Stimulated activated CD4-positive, alpha-beta T cell treated with anti-CD3 and anti-CD28 coated beads, Interleukin-15, amount 100 ng/mL, for 48 hours (primary cell): ENCODE measurements at regions not wholly inside any gene's neighbourhood (a gene's known extent, or its start where the extent isn't known, plus 50 kb on each side); places are given as distances from the start of the nearest gene placed in this dataset.
A peak's percentile ranks its signal among the peaks of the same experiment; 100 is the strongest.
"Not testable (repeated sequence)": the region's sequence is repeated elsewhere in the genome, so short reads cannot be mapped to it uniquely, and the experiment has no call there.

Experiments used
- DNase-seq, 2 donors: peaks; one replicate each; pipeline ENCODE4 v3.0.0-alpha.2; 2020; ENCODE audit warnings: low read depth in 2 of 2

- DNase-seq, result no peak
Measured at GRCh38 chr3:75320369-75320768, 343.8 kb upstream of the FRG2C start.

- no peak for DNase-seq
Measured at GRCh38 chr3:75321060-75321459, 343.1 kb upstream of the FRG2C start.

- DNase-seq, result not testable (repeated sequence)
Measured at GRCh38 chr3:75323936-75324335, 340.2 kb upstream of the FRG2C start.

GRCh38 chr3:75325716-75326115 is 338.4 kb upstream of the FRG2C start:
- DNase-seq, result no peak

DNA sequence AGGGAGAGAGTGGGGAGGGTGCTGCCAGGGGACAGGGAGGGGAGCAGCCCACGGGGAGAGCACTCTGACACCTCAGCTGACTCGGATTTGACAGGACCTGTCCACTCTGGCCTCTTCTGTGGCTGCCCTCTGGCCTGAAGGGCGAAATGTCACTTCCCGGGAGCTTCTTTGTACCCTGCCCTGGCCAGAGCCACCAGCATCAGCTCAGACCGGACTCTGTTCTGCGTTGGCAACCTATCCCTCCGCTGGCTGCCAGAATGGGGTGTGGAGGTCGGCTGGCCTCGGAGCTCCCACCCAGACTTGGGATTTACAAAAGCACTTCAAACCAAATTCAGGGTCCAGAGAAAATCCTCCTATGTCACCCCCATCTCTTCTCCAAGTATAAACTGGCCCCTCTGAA is 336.7 kb upstream of the FRG2C start:
- no peak for DNase-seq

GRCh38 chr3:75329476-75330097 is 334.5 kb upstream of the FRG2C start:
- DNase-seq, result no peak

DNA sequence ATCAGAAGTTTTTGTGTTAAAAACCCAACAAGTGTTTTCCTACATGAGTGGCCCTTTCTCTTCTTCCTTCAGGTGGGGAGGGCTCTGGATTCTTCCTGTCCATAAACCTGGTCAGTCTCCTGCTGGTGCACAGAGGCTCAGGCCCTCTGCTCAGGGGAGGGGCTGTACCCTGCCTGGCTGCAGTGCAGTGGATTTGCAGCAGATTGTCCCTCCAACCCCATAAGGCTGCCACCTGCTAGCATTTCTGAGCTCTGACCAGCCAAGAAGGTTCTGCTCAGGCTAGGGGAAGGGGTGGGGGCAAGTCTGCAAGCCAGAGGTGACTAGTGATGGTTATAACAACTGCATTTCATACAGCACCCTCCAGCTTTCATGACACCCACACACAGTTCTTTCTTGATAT is 333.7 kb upstream of the FRG2C start:
- not testable (repeated sequence) for DNase-seq

DNA sequence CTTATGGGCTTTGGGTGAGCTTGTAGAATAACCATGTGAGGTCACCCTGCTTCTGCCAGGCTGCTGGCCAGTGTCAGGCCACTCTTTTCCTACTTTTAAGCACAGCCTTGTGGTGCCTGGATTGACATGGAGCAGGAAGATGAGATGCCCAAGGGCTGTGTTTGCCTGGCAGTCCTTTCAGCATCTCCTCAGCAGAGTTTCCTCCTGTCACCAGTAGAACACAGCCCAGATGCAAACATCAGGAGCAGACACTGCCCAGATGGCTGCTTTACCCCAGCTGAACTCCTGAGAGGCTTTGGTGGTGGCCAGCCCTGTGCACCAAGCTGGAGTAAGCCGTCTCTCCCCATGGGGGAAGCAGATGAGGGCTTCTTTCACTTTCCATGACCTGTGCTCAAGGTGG is 332.0 kb upstream of the FRG2C start:
- not testable (repeated sequence) for DNase-seq

DNA sequence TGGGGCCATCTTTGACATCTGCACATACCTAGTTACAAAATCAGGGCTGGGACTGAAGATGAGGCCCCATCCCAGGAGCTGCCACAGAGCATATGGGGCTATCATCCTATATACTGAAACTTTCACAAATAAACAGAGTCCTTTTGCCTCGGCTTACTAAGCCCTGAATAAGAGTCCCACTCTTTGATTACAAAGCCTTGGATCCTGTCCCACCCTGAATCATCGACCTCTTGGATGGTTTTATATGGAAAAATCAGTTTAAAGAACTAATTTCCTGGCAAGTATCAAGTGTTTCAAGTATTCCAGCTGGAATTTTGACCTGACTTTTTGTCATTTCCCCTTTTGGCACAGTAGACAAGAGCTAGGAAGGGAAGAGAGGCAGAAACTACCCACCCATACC is 331.3 kb upstream of the FRG2C start:
- DNase-seq, result no peak

GRCh38 chr3:75334299-75334698 is 329.8 kb upstream of the FRG2C start:
- no peak for DNase-seq

DNA sequence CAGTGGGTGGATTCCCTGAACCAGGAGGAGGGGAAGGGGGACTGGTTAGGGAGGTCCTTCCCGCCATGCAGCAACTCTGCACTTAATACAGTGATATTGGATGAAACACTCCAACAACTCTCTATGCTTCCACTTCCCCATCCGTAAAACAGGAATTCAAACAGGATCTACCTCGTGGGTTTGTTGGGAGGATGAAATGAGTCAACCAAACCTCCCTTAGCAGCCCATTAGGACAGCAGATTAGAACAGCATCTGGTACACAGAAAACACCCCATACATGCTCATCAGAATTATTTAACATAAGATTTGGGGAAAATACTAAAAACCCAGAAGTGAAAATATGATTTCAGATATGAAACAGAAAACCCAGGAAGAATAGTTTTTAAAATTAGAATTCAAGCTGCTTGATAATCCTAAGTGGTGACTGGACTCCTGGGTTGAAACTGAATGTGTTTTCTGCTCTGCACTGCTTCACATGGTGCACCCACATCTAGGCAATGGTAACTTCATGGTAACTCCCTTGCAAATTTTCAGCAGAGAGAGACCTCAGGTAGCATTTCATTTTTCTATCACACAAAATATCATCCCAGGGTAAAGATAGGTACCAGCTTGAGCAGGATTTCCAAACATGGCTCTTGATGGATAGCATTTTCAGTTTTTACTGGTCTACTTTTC is 326.8 kb upstream of the FRG2C start:
- DNase-seq, result no peak

- no peak for DNase-seq
Measured at GRCh38 chr3:75338342-75338741, 325.8 kb upstream of the FRG2C start.

DNA sequence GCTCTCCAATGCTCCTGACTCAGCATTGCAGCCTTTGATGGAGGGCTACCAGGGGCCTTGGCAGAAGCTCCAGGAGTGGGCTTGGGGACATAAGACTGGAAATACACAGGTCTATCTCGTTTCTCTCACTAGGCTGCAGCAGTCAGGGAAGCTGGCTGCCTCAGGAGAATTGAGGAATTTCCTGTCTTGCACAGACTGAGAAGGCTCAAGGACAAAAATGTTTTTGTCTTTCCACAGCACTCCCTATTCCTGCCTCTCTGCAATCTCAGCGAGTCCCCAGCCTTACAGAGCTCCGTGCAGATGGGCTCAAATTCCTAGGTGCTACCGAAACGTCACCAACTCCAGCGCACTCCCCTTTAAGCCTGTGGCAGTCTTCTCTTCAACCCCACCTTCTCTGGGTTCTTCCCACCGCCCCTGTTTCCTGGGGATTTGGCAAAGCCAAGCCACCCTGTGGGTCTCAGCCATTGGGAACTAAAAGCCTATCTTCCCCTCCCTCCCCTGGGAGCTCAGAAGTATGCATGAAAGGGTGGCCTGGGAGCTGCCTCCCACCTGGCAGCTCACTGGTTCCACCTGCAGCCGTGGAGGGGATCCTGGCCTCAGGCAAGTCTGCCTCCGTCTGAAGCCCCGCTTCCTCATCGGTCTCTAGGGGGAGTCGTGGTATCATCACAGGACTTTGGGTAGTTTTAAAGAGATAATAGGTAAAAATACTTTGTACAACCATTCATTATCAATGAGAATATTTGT is 322.6 kb upstream of the FRG2C start:
- no peak for DNase-seq

DNA sequence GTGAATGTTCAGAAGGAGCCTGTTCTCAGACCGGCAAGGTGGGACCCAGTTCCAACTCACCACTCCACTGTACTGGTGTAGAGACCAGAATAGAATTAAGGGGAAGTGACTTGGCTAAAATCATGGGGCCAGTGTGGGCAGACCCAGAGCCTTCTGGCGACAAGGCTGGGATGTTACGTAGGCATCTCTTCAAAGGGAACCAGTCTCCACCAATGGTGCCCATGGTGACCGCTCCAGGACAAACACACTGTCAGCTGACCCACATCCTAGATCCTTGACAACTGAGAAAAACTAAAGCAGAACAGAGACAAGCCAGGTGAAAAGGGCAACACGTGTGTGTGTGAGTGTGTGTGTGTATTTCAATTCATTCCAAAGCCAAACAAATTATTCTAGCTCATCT is 321.7 kb upstream of the FRG2C start:
- DNase-seq, result no peak

DNA sequence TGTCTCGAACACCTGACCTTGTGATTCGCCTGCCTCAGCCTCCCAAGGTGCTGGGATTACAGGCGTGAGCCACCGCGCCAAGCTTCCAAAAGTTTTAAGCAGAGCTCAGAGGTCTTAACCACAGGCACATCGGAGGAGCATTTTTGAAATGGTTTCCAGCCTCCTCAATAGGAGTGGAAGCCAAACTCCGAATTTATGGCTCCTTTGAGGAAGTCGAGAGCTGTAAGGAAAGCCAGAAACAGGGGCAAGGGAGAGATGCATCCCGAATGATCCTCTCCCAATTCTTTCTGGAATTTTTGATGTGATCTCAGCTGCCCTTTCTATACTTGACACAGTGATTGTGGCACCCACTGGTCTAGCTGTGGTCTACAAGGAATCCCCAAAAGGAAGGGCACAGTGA is 313.6 kb upstream of the FRG2C start:
- DNase-seq, result not testable (repeated sequence)

- DNase-seq, result peak; percentile 39 to 43
Measured at GRCh38 chr3:75362086-75362784, 301.9 kb upstream of the FRG2C start.

DNA sequence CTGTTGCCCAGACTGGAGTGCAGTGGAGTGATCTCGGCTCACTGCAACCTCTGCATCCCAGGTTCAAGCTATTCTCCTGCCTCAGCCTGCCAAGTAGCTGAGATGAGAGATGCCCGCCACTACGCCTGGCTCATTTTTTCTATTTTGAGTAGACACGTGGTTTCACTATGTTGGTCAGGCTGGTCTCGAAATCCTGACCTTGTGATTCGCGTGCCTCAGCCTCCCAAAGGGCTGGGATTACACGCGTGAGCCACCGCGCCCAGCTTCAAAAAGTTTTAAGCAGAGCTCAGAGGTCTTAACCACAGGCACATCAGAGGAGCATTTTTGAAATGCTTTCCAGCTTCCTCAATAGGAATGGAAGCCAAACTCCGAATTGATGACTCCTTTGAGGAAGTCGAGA is 291.2 kb upstream of the FRG2C start:
- not testable (repeated sequence) for DNase-seq

DNA sequence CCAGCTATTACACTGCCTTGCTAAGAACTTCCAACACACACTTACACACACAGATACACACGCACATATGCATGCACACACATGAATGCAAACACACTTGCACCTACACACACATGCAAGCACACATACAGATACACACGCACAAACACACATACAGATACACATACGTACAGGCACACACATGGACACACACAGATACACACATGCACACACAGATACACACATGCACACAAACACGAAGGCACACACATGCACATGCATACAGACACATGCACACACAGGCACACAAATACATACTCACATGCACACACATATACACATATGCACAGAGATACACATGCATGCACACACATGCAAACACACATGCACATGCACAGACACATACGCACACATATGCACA is 284.3 kb upstream of the FRG2C start:
- not testable (repeated sequence) for DNase-seq

DNA sequence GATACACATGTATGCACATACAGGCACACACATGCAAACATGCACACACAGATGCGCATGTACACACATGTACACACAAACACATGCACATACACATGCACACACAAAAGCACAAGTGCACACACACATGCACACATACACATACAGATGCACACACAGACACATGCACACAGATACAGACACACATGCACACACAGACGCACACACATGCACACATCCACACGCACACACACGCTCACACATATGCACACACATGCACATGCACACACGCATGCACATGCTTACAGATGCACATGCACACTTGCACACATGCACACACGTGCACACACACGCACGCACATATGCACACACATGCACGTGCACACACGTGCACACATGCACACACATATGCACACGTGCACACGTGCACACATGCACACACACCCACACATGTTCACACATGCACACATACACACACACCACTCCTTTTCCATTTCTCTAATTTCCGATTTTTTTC is 283.8 kb upstream of the FRG2C start:
- no peak for DNase-seq

DNA sequence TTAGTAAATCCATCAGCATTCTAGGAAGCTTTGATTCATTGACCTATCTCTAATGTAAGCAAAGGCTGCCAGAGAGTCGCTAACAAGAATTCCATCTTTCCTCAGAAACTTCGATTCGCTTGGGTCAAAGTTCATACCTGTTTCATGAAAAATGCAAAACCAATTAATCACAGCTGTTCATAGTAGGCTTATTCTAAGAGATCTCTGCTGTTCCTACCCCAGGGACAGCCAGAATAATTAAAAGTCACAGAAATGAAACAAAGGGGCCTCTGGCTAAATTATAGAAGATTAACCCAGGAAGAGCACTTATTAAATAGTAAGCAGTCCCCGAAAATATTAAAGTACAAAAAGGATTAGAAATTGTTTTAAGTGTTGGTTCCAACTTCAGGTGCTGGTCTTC is 280.1 kb upstream of the FRG2C start:
- DNase-seq, result not testable (repeated sequence)

DNA sequence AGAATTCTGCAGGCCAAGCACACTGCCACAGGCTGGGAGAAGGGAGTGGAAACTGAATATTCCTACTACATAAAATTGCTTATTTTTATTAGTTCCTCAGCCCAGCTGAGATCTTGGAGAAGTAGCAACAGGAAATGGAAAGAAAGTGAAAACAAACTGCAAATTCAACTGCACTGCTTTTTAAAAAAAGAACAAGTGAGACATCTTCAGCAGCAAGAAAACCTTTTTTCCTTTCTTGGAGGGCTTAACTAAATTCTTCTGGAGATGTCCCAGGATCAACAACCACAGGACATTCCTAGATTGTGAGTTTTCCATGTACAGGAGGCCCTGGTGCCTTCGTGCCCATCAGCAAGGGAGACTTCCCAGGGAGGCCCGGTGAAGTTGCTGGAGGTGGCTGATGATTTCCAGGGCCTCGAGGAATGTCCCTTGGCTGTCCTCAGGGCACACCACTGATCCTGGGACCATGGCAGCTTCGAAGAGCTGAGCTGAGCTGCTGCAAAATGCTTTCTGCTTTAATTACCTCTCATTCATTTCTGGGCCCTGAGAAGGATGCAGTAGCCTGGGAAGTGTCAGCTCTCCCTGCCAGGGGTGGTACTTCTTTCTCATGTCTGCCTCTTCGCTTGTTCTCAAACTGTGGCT is 275.5 kb upstream of the FRG2C start:
- not testable (repeated sequence) for DNase-seq

- DNase-seq, result not testable (repeated sequence)
Measured at GRCh38 chr3:75393288-75393694, 270.8 kb upstream of the FRG2C start.
